ENCODE measurements at regions not wholly inside any gene's neighbourhood (a gene's known extent, or its start where the extent isn't known, plus 50 kb on each side); places are given as distances from the start of the nearest gene placed in this dataset.

- TF ChIP-seq CTCF (IDR thresholded peaks at IDR 0.05; ENCODE audit: low read depth, low read length, poor library complexity, severe bottlenecking) (no peak), EZH2phosphoT487 (IDR thresholded peaks at IDR 0.05; ENCODE audit: borderline replicate concordance, low read length) (no peak)
Measured at GRCh38 chr3:159150180-159150579, 348.3 kb downstream of the MFSD1 start.

Measured in DOHH2 (cell line).